DMS114 treated with DMSO at 0.1 percent for 48 hours (cell line): ENCODE measurements at regions not wholly inside any gene's neighbourhood (a gene's known extent, or its start where the extent isn't known, plus 50 kb on each side); places are given as distances from the start of the nearest gene placed in this dataset.
"Not testable (repeated sequence)": the region's sequence is repeated elsewhere in the genome, so short reads cannot be mapped to it uniquely, and the experiment has no call there.

ENCODE experiments used
- DNase-seq: peaks from one replicate; lab custom pipeline; 2025; ENCODE audit not compliant: unreplicated experiment; lab: John Stamatoyannopoulos, UW

GRCh38 chr4:27075603-27076002, 215.0 kb downstream of the STIM2 start:
- not testable (repeated sequence) for DNase-seq

DNA sequence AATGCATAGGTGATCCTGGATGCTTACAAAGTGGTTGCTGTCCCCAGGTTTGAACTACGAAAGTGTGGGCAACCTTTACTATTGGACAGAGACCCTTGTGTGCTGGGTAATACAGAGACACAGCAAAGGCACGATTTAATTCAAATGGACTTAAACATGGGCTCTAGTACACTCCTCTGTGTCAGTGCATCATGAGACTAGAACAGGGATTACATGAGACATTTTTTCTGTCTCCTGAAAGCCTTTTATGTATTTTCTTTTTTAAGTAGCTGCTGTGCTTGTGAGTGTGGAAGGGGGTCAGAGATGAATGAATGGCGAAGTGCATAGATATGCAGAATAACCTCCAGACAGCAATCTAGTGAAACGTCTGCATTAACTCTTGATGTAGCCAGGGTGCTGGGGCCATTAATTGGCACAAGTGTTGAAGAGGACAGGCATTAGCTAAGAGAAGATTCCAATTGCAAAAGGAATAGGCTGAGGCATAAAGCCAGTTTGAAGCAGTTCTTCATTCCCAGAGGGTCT, 218.4 kb downstream of the STIM2 start:
- DNase-seq: no peak

- no peak for DNase-seq
Measured at GRCh38 chr4:27081675-27082586, 221.3 kb downstream of the STIM2 start.

DNA sequence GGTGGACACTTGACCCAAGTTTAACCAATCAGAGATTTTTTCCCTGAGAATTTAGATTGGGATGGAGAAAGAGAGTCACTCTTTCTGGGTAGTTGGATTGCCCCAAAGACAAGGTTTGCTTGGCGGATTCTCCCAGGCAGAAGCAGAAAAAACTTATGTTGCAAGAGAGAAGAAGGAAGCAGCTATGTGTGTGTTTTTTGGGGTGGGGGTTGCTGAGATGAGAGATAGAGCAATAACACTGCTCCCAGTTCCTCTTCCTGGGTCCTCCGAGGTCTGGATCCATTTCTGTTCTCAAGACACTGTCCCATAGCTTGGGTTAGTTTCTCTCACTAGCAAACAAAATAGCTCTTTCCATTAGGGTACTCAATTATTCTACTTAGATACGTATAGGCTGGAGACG, 222.1 kb downstream of the STIM2 start:
- no peak for DNase-seq

- no peak for DNase-seq
Measured at GRCh38 chr4:27084685-27085361, 224.2 kb downstream of the STIM2 start.

DNA sequence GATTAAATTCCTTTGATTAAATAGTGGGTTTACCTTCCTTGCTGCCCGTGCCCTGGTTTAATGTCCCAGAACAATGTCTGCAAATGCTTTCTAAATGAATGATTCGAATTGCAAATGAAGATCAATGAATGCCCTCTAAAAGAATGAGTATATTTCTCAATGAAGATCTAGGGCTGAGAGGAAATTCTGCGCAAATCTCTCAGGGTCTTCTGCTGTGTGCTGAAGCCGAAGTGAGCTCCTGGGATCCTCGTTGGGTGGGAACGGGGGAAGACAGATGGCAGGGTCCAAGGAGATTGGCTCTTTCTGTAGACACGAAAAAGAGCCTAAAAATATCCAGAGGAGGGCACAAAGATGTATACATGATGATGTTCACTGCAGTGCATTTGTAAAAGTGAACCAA, 224.8 kb downstream of the STIM2 start:
- no peak for DNase-seq

GRCh38 chr4:27087306-27088045, 226.8 kb downstream of the STIM2 start:
- no peak for DNase-seq

DNA sequence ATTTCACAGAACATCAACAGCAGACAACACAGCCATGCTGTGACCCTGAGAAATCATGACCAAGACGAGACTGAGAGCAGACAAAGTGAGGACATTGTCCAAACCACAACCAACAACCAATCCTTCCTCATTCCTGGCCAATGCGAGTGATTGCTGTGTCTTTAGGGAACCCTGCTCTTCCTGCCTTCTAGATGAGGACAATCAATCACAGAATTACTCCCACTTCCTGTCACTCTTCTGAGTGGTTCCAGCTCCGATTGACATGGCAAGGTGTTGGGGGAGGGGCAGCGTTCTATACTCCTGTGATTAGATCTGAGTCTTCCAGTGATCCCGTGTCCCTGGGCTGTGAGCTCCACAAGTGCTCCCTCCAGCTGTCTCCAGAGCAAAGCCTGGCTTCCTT, 227.8 kb downstream of the STIM2 start:
- no peak for DNase-seq

DNA sequence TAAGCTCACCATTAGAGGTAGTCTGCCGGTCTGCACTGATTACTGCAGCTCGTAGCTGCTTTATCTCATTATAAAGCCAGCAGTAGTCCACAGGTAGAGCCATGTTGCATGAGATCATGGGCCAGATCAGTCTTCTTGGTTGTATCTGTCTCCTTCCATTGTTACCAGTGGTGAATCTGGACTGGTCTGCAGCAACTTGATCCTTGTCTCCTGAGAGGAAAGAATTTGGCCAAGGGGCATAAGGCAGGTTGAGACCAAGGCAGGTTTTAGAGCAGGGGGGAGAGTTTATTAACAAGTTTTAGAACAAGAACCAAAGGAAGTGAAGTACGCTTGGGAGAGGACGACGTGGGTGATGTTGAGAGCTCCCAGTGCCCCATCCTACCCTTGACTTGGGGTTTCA, 228.5 kb downstream of the STIM2 start:
- no peak for DNase-seq

DNA sequence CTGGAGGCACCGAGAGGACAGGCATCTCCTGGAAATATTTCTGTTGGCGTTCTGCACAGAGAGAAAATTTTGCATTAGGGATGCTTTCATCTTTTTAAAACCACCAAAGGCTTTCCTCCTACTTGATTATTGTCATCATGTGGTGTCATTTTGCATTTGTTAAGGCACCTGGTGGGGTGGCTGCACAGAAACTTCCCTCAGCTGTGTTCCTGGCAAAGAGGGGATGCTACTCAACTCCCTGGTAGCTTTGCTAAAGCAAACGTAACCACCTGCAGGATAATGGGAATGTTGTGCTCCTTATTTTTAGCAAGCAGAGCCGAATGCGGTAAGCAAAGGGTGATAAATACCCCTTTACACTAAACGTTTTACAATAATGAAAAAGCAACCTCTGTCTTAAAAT, 229.8 kb downstream of the STIM2 start:
- DNase-seq: no peak

DNA sequence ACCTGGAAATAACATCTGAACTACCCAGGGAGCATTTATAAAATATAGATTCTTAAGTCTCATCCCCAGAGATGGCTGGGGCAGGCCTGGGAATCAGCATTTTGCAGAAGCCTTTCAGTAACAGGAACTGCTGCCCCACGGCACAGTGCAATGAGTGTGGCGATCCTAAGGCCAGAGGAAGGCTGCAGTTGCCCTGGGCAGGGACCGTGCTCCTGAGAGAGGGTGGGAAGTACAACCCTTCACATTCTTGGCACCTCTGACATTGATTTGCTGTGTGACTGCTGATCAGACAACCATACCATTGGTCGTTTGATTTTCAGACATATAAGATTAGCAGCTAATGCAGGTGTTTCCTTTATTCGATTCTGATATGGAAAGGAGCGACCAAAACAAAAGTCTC, 233.6 kb downstream of the STIM2 start:
- no peak for DNase-seq

DNA sequence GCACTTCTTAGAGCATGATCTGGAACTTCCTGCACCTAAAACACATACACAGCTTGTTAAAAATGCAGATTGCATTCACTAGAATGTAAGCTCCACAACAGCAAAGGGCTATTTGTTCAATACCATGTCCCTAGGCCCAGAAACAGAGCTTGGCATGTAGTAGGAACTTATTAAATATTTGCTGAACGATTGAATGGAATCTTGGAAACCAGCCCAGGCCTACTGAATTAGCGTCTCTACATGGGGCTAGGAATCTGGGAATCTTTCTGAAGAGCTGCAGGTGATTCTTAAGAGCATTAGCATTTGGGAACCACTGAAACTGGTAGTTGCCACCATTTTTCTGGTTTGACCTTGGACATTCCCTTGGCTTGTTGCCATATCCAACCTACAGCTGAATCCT, 234.1 kb downstream of the STIM2 start:
- no peak for DNase-seq

GRCh38 chr4:27096142-27096824, 235.6 kb downstream of the STIM2 start:
- DNase-seq: no peak

GRCh38 chr4:27098034-27098433, 237.4 kb downstream of the STIM2 start:
- no peak for DNase-seq

DNA sequence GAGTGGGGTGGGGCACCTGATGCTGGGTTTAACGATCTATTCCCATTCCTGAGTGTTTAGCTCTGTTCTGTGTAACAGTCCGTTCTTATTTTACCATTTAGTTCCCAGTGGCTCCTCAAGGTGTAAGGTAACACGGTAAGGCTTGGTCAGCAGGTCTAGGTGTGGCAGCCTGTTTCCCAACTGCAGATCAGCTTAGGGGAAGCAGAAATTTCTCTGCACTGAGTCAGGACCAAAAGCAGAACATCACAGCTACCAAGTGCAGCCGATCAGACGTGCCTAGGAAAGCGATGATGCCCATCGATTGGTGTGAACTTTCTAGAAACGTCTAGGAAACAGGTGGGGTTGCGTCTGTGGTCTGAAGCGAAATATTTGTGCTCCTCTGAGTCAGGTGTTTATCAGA, 240.1 kb downstream of the STIM2 start:
- no peak for DNase-seq

DNA sequence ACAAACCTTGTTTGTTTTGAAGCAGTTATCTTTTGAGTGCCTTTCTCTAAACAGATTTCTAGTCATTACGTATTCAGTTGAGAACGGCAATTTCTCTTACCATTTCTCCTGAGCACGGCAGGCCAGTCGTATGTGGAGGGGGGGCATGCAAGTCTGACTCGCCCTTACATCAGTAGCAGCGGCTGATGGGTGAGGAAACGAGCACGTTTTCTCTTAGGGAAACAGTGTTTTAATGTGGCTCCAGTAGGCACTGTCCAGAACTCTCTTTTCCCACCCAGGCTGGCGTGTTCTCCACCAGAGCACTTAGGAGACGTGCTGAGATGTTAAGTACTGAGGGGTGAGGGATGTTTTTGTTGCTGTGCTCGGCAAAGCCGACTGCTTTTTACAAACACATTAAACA, 240.5 kb downstream of the STIM2 start:
- no peak for DNase-seq

GRCh38 chr4:27101561-27101960, 240.9 kb downstream of the STIM2 start:
- no peak for DNase-seq

DNA sequence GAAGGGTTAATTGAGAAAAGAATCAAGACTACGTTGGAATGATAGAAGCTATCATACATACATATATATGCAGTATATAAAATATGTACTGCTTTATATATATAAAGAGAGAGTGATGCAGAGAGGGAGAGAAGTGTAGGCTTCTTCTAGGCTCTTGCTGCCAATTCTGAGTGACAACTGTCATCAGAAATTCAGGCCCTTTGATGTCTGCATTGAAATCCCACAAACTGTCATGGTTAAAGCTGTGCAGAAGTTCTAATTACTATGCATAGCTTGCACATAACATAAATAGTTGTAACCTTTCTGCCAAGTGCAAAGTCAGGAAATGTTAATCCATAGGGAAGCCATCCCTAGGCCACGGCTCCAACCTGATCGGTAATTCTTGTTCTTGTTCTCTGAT, 251.0 kb downstream of the STIM2 start:
- no peak for DNase-seq

DNA sequence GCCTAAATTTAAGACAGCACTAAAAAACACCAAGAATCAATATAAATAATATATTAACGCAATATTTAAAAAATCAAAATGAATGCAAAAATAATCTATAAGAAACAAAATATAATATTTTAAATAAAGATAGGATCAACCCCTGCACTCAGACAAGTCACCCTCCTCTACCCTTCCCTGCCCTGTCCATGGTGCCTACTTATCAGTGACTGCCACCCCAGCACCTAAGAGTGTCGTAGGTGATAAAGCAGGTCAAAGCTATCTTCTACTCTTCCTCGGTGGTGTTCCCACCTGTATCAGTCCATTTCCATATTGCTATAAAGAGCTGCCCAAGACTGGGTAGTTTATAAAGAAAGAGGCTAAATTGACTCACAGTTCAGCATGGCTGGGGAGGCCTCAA, 251.9 kb downstream of the STIM2 start:
- DNase-seq: no peak

- no peak for DNase-seq
Measured at GRCh38 chr4:27115221-27115620, 254.6 kb downstream of the STIM2 start.

DNA sequence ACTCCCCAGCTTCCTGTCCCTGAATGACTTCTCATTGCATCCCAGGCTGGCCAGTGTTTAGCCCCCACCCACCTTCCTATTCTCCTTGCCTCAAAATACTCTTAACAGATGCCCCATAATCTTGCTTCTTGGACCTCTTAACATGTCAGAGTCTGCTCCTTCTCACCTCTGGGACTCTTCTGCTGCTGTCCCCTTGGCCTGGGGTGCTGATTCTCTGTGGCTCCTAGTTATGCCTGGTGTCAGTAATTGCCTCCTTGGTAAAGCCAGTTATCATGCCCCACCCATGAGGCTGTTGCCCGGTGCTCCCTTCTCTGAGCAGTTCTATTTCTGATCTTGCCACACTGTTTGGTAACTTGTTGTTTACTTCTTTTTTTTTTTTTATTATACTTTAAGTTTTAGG, 256.8 kb downstream of the STIM2 start:
- DNase-seq: no peak
